ENCODE measurements at regions not wholly inside any gene's neighbourhood (a gene's known extent, or its start where the extent isn't known, plus 50 kb on each side); places are given as distances from the start of the nearest gene placed in this dataset.

- Histone ChIP-seq H3K36me3 (ENCODE audit: control insufficient read depth in 1 of 2, insufficient read depth in 2 of 2, low read length in 2 of 2) (no peaks in the 10 kb centered on the region), H3K9me3 (ENCODE audit: control insufficient read depth in 1 of 2, low read length in 2 of 2) (no peaks in the 10 kb centered on the region), H3K27me3 (ENCODE audit: low read depth, low read length) (no peaks in the 10 kb centered on the region), H3K27ac (ENCODE audit: low read length) (no peak overlapping the region), H3K4me1 (ENCODE audit: control insufficient read depth in 1 of 2, insufficient read depth in 2 of 2, low read length in 2 of 2) (peaks cover 4 to 20% of the 10 kb centered on the region in 2 donors), H3K4me3 (ENCODE audit: low read depth in 1 of 2, low read length in 2 of 2) (no peak overlapping the region)
These were observed 98.6 kb upstream of the PHYHIPL start for GRCh38 chr10:59077855-59078254.

- H3K36me3 ChIP-seq (ENCODE audit: control insufficient read depth in 1 of 2, insufficient read depth in 2 of 2, low read length in 2 of 2): no peaks in the 10 kb centered on the region
- H3K4me3 ChIP-seq (ENCODE audit: low read depth in 1 of 2, low read length in 2 of 2): no peak overlapping the region
- no peaks in the 10 kb centered on the region for H3K27me3 ChIP-seq (ENCODE audit: low read depth, low read length)
- H3K4me1 ChIP-seq (ENCODE audit: control insufficient read depth in 1 of 2, insufficient read depth in 2 of 2, low read length in 2 of 2): peaks cover 4 to 20% of the 10 kb centered on the region in 2 donors
- H3K27ac ChIP-seq (ENCODE audit: low read length): peak overlapping the region; percentile 50
- no peaks in the 10 kb centered on the region for H3K9me3 ChIP-seq (ENCODE audit: control insufficient read depth in 1 of 2, low read length in 2 of 2)
These were observed 97.5 kb upstream of the PHYHIPL start for GRCh38 chr10:59078978-59079377.

GRCh38 chr10:59079386-59080226, 96.8 kb upstream of the PHYHIPL start:
- no peak overlapping the region for H3K27ac ChIP-seq (ENCODE audit: low read length)
- no peaks in the 10 kb centered on the region for H3K36me3 ChIP-seq (ENCODE audit: control insufficient read depth in 1 of 2, insufficient read depth in 2 of 2, low read length in 2 of 2)
- no peaks in the 10 kb centered on the region for H3K9me3 ChIP-seq (ENCODE audit: control insufficient read depth in 1 of 2, low read length in 2 of 2)
- H3K4me1 ChIP-seq (ENCODE audit: control insufficient read depth in 1 of 2, insufficient read depth in 2 of 2, low read length in 2 of 2): peaks cover 4 to 20% of the 10 kb centered on the region in 2 donors
- H3K4me3 ChIP-seq (ENCODE audit: low read depth in 1 of 2, low read length in 2 of 2): no peak overlapping the region
- H3K27me3 ChIP-seq (ENCODE audit: low read depth, low read length): no peaks in the 10 kb centered on the region

- no peaks in the 10 kb centered on the region for H3K9me3 ChIP-seq (ENCODE audit: control insufficient read depth in 1 of 2, low read length in 2 of 2)
- peaks cover 4 to 23% of the 10 kb centered on the region in 2 donors for H3K4me1 ChIP-seq (ENCODE audit: control insufficient read depth in 1 of 2, insufficient read depth in 2 of 2, low read length in 2 of 2)
- H3K4me3 ChIP-seq (ENCODE audit: low read depth in 1 of 2, low read length in 2 of 2): no peak overlapping the region
- no peaks in the 10 kb centered on the region for H3K27me3 ChIP-seq (ENCODE audit: low read depth, low read length)
- H3K36me3 ChIP-seq (ENCODE audit: control insufficient read depth in 1 of 2, insufficient read depth in 2 of 2, low read length in 2 of 2): no peaks in the 10 kb centered on the region
- no peak overlapping the region for H3K27ac ChIP-seq (ENCODE audit: low read length)
These were observed 94.2 kb upstream of the PHYHIPL start for GRCh38 chr10:59082249-59082648.

GRCh38 chr10:59085054-59085453, 91.4 kb upstream of the PHYHIPL start:
- no peaks in the 10 kb centered on the region for H3K9me3 ChIP-seq (ENCODE audit: control insufficient read depth in 1 of 2, low read length in 2 of 2)
- no peak overlapping the region for H3K4me3 ChIP-seq (ENCODE audit: low read depth in 1 of 2, low read length in 2 of 2)
- no peaks in the 10 kb centered on the region for H3K27me3 ChIP-seq (ENCODE audit: low read depth, low read length)
- no peaks in the 10 kb centered on the region for H3K36me3 ChIP-seq (ENCODE audit: control insufficient read depth in 1 of 2, insufficient read depth in 2 of 2, low read length in 2 of 2)
- H3K27ac ChIP-seq (ENCODE audit: low read length): no peak overlapping the region
- H3K4me1 ChIP-seq (ENCODE audit: control insufficient read depth in 1 of 2, insufficient read depth in 2 of 2, low read length in 2 of 2): peaks cover 4 to 14% of the 10 kb centered on the region in 2 donors

- no peak overlapping the region for H3K4me3 ChIP-seq (ENCODE audit: low read depth in 1 of 2, low read length in 2 of 2)
- H3K4me1 ChIP-seq (ENCODE audit: control insufficient read depth in 1 of 2, insufficient read depth in 2 of 2, low read length in 2 of 2): peaks cover 2 to 9% of the 10 kb centered on the region in 2 donors
- no peaks in the 10 kb centered on the region for H3K27me3 ChIP-seq (ENCODE audit: low read depth, low read length)
- no peak overlapping the region for H3K27ac ChIP-seq (ENCODE audit: low read length)
- H3K9me3 ChIP-seq (ENCODE audit: control insufficient read depth in 1 of 2, low read length in 2 of 2): no peaks in the 10 kb centered on the region
- H3K36me3 ChIP-seq (ENCODE audit: control insufficient read depth in 1 of 2, insufficient read depth in 2 of 2, low read length in 2 of 2): no peaks in the 10 kb centered on the region
These were observed 90.5 kb upstream of the PHYHIPL start for GRCh38 chr10:59085711-59086502.

GRCh38 chr10:59087486-59087885, 89.0 kb upstream of the PHYHIPL start:
- Histone ChIP-seq H3K36me3 (ENCODE audit: control insufficient read depth in 1 of 2, insufficient read depth in 2 of 2, low read length in 2 of 2) (no peaks in the 10 kb centered on the region), H3K27me3 (ENCODE audit: low read depth, low read length) (no peaks in the 10 kb centered on the region), H3K4me3 (ENCODE audit: low read depth in 1 of 2, low read length in 2 of 2) (no peak overlapping the region), H3K4me1 (ENCODE audit: control insufficient read depth in 1 of 2, insufficient read depth in 2 of 2, low read length in 2 of 2) (peaks cover 0 to 3% of the 10 kb centered on the region in 2 donors), H3K9me3 (ENCODE audit: control insufficient read depth in 1 of 2, low read length in 2 of 2) (no peaks in the 10 kb centered on the region), H3K27ac (ENCODE audit: low read length) (no peak overlapping the region)

- H3K27ac ChIP-seq (ENCODE audit: low read length): no peak overlapping the region
- no peaks in the 10 kb centered on the region for H3K36me3 ChIP-seq (ENCODE audit: control insufficient read depth in 1 of 2, insufficient read depth in 2 of 2, low read length in 2 of 2)
These were observed 87.4 kb upstream of the PHYHIPL start for GRCh38 chr10:59088912-59089573.

GRCh38 chr10:59090817-59091622, 85.4 kb upstream of the PHYHIPL start:
- no peaks in the 10 kb centered on the region for H3K9me3 ChIP-seq (ENCODE audit: control insufficient read depth in 1 of 2, low read length in 2 of 2)
- no peaks in the 10 kb centered on the region for H3K36me3 ChIP-seq (ENCODE audit: control insufficient read depth in 1 of 2, insufficient read depth in 2 of 2, low read length in 2 of 2)
- no peak overlapping the region for H3K4me3 ChIP-seq (ENCODE audit: low read depth in 1 of 2, low read length in 2 of 2)
- no peaks in the 10 kb centered on the region for H3K27me3 ChIP-seq (ENCODE audit: low read depth, low read length)
- no peaks in the 10 kb centered on the region for H3K4me1 ChIP-seq (ENCODE audit: control insufficient read depth in 1 of 2, insufficient read depth in 2 of 2, low read length in 2 of 2)
- H3K27ac ChIP-seq (ENCODE audit: low read length): no peak overlapping the region

More at GRCh38 chr10:59088912-59089573, 87.4 kb upstream of the PHYHIPL start:
- H3K27me3 ChIP-seq (ENCODE audit: low read depth, low read length): no peaks in the 10 kb centered on the region
- H3K4me1 ChIP-seq (ENCODE audit: control insufficient read depth in 1 of 2, insufficient read depth in 2 of 2, low read length in 2 of 2): peaks cover 0 to 3% of the 10 kb centered on the region in 2 donors
- H3K9me3 ChIP-seq (ENCODE audit: control insufficient read depth in 1 of 2, low read length in 2 of 2): no peaks in the 10 kb centered on the region
- H3K4me3 ChIP-seq (ENCODE audit: low read depth in 1 of 2, low read length in 2 of 2): no peak overlapping the region

- Histone ChIP-seq H3K27me3 (ENCODE audit: low read depth, low read length) (no peaks in the 10 kb centered on the region), H3K4me1 (ENCODE audit: control insufficient read depth in 1 of 2, insufficient read depth in 2 of 2, low read length in 2 of 2) (peaks cover 0 to 3% of the 10 kb centered on the region in 2 donors), H3K9me3 (ENCODE audit: control insufficient read depth in 1 of 2, low read length in 2 of 2) (no peaks in the 10 kb centered on the region), H3K27ac (ENCODE audit: low read length) (no peak overlapping the region), H3K4me3 (ENCODE audit: low read depth in 1 of 2, low read length in 2 of 2) (no peak overlapping the region), H3K36me3 (ENCODE audit: control insufficient read depth in 1 of 2, insufficient read depth in 2 of 2, low read length in 2 of 2) (no peaks in the 10 kb centered on the region)
These were observed 83.0 kb upstream of the PHYHIPL start for GRCh38 chr10:59093461-59093860.

Measured in muscle layer of duodenum (tissue), 2 donors.